ENCODE measurements at regions not wholly inside any gene's neighbourhood (a gene's known extent, or its start where the extent isn't known, plus 50 kb on each side); places are given as distances from the start of the nearest gene placed in this dataset.

GRCh38 chr2:208545403-208546042 is 138.9 kb downstream of the PTH2R start:
- TF ChIP-seq, protein P1, sequence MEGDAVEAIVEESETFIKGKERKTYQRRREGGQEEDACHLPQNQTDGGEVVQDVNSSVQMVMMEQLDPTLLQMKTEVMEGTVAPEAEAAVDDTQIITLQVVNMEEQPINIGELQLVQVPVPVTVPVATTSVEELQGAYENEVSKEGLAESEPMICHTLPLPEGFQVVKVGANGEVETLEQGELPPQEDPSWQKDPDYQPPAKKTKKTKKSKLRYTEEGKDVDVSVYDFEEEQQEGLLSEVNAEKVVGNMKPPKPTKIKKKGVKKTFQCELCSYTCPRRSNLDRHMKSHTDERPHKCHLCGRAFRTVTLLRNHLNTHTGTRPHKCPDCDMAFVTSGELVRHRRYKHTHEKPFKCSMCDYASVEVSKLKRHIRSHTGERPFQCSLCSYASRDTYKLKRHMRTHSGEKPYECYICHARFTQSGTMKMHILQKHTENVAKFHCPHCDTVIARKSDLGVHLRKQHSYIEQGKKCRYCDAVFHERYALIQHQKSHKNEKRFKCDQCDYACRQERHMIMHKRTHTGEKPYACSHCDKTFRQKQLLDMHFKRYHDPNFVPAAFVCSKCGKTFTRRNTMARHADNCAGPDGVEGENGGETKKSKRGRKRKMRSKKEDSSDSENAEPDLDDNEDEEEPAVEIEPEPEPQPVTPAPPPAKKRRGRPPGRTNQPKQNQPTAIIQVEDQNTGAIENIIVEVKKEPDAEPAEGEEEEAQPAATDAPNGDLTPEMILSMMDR (conservative IDR thresholded peaks at IDR 0.05): no peak
- TF ChIP-seq EZH2 (IDR thresholded peaks at IDR 0.05; ENCODE audit: low read depth): no peak
